ENCODE measurements at regions not wholly inside any gene's neighbourhood (a gene's known extent, or its start where the extent isn't known, plus 50 kb on each side); places are given as distances from the start of the nearest gene placed in this dataset.

GRCh38 chr7:18353339-18353738 is 142.2 kb upstream of the HDAC9 start:
- H3K27ac ChIP-seq (ENCODE audit: low read depth, low read length, poor library complexity, severe bottlenecking), result no peak overlapping the region
- CTCF ChIA-PET (ENCODE audit: unreplicated experiment), result interaction anchor here (0.8 to 2.2 kb wide), 6 partner anchors 143 to 698 kb away, joined by 3 to 11 read pairs (median 5); no protein-coding TSS in a partner anchor
- H2AFZ ChIP-seq (ENCODE audit: low read length), result peak overlapping the region; percentile 84; the same call in 1 of the 2 replicates
- H3K9me2 ChIP-seq (ENCODE audit: insufficient read depth, low read length), result no peaks in the 10 kb centered on the region
- no peaks in the 10 kb centered on the region for H4K20me1 ChIP-seq (ENCODE audit: insufficient read depth, low read length)
- no peak overlapping the region for H3K4me3 ChIP-seq (ENCODE audit: low read depth, low read length, poor library complexity, severe bottlenecking)
- no peak overlapping the region for H3K4me2 ChIP-seq (ENCODE audit: low read length)
- POLR2A ChIA-PET, result interaction anchor here (0.5 to 1.4 kb wide), 7 partner anchors 20 to 1166 kb away, joined by 3 to 6 read pairs (median 3); partner anchors contain the start of gene HDAC9
- no peak for TF ChIP-seq EZH2phosphoT487 (IDR thresholded peaks at IDR 0.05; ENCODE audit: borderline replicate concordance, low read depth, low read length)
- TF ChIP-seq CTCF (conservative IDR thresholded peaks at IDR 0.05; ENCODE audit: low read length), result no peak
- no peaks in the 10 kb centered on the region for H3K79me2 ChIP-seq (ENCODE audit: insufficient read depth, low read depth, low read length)
- no TSS peak for BruUV-seq (replicated peaks)
- peaks cover 9% of the 10 kb centered on the region for H3K4me1 ChIP-seq (ENCODE audit: insufficient read depth, low read length, poor library complexity, severe bottlenecking)
- H3K36me3 ChIP-seq (ENCODE audit: insufficient read depth, low read length), result no peaks in the 10 kb centered on the region
- intact Hi-C loops (cut with micrococcal nuclease; ENCODE audit: unreplicated experiment), result loop anchor here (2.0 kb wide), 1 partner anchor 1311 kb away; no protein-coding TSS in a partner anchor
- no peaks in the 10 kb centered on the region for H3K9me3 ChIP-seq (ENCODE audit: low read length)
- no peak for DNase-seq (ENCODE audit: low spot score)

GRCh38 chr7:18354108-18355085 is 141.2 kb upstream of the HDAC9 start:
- intact Hi-C loops (cut with micrococcal nuclease; ENCODE audit: unreplicated experiment), result loop anchor here (5.0 kb wide), 3 partner anchors 143 to 263 kb away; partner anchors contain the start of gene HDAC9
- no peaks in the 10 kb centered on the region for H3K36me3 ChIP-seq (ENCODE audit: insufficient read depth, low read length)
- no peaks in the 10 kb centered on the region for H3K9me3 ChIP-seq (ENCODE audit: low read length)
- H3K4me3 ChIP-seq (ENCODE audit: low read depth, low read length, poor library complexity, severe bottlenecking), result no peak overlapping the region
- no peak overlapping the region for H3K27ac ChIP-seq (ENCODE audit: low read depth, low read length, poor library complexity, severe bottlenecking)
- no peaks in the 10 kb centered on the region for H3K9me2 ChIP-seq (ENCODE audit: insufficient read depth, low read length)
- peaks cover 9% of the 10 kb centered on the region for H3K4me1 ChIP-seq (ENCODE audit: insufficient read depth, low read length, poor library complexity, severe bottlenecking)
- no peaks in the 10 kb centered on the region for H4K20me1 ChIP-seq (ENCODE audit: insufficient read depth, low read length)
- ChIA-PET CTCF (ENCODE audit: unreplicated experiment) (interaction anchor here (2.2 kb wide), 1 partner anchor 312 kb away, joined by 11 read pairs; no protein-coding TSS in a partner anchor), POLR2A (interaction anchor here (0.5 to 1.2 kb wide), 4 partner anchors 27 to 480 kb away, joined by 3 to 5 read pairs (median 4); no protein-coding TSS in a partner anchor)
- no peaks in the 10 kb centered on the region for H3K79me2 ChIP-seq (ENCODE audit: insufficient read depth, low read depth, low read length)
- 0 out of 2 replicates have a peak overlapping the region, but pooled peaks have one; percentile 99 for H2AFZ ChIP-seq (ENCODE audit: low read length)
- H3K4me2 ChIP-seq (ENCODE audit: low read length), result no peak overlapping the region
- DNase-seq (ENCODE audit: low spot score), result no peak
- BruUV-seq (replicated peaks), result no TSS peak
- no peak for TF ChIP-seq EZH2phosphoT487 (IDR thresholded peaks at IDR 0.05; ENCODE audit: borderline replicate concordance, low read depth, low read length)

- Histone ChIP-seq H3K9me2 (ENCODE audit: insufficient read depth, low read length) (no peaks in the 10 kb centered on the region), H4K20me1 (ENCODE audit: insufficient read depth, low read length) (no peaks in the 10 kb centered on the region), H3K36me3 (ENCODE audit: insufficient read depth, low read length) (no peaks in the 10 kb centered on the region), H3K79me2 (ENCODE audit: insufficient read depth, low read depth, low read length) (no peaks in the 10 kb centered on the region), H3K4me3 (ENCODE audit: low read depth, low read length, poor library complexity, severe bottlenecking) (peak overlapping the region; percentile 39), H3K9me3 (ENCODE audit: low read length) (no peaks in the 10 kb centered on the region), H2AFZ (ENCODE audit: low read length) (peak overlapping the region; percentile 99), H3K4me1 (ENCODE audit: insufficient read depth, low read length, poor library complexity, severe bottlenecking) (peaks cover 9% of the 10 kb centered on the region), H3K4me2 (ENCODE audit: low read length) (peak overlapping the region; percentile 61), H3K27ac (ENCODE audit: low read depth, low read length, poor library complexity, severe bottlenecking) (no peak overlapping the region)
- intact Hi-C loops (cut with micrococcal nuclease; ENCODE audit: unreplicated experiment), result loop anchor here (1.0 to 5.0 kb wide), 4 partner anchors 141 to 310 kb away; partner anchors contain the start of gene HDAC9
- CTCF ChIA-PET (ENCODE audit: unreplicated experiment), result no interaction called here
- DNase-seq (ENCODE audit: low spot score), result peak; percentile 66
- TF ChIP-seq CTCF (conservative IDR thresholded peaks at IDR 0.05; ENCODE audit: low read length), result peak; percentile 92
- TF ChIP-seq EZH2phosphoT487 (IDR thresholded peaks at IDR 0.05; ENCODE audit: borderline replicate concordance, low read depth, low read length), result no peak
- POLR2A ChIA-PET, result no interaction called here
- no TSS peak for BruUV-seq (replicated peaks)
Measured at GRCh38 chr7:18356191-18356645, 139.3 kb upstream of the HDAC9 start.
